ENCODE measurements at regions not wholly inside any gene's neighbourhood (a gene's known extent, or its start where the extent isn't known, plus 50 kb on each side); places are given as distances from the start of the nearest gene placed in this dataset.
"Not testable (repeated sequence)": the region's sequence is repeated elsewhere in the genome, so short reads cannot be mapped to it uniquely, and the experiment has no call there.

GRCh38 chr9:78719029-78719428 lies 422.1 kb downstream of the PSAT1 start:
- TF ChIP-seq CTCF (IDR thresholded peaks at IDR 0.05; ENCODE audit: insufficient read depth, low read depth, low read length); EZH2 (IDR thresholded peaks at IDR 0.05; ENCODE audit: insufficient read depth, low read length): not testable (repeated sequence)

All from astrocyte (in vitro differentiated cells and primary cell).